Stimulated activated CD4-positive, alpha-beta T cell treated with anti-CD3 and anti-CD28 coated beads, Interleukin-12 subunit alpha, Interleukin-12 subunit beta, amount 100 ng/mL, for 24 hours (primary cell): ENCODE measurements at regions not wholly inside any gene's neighbourhood (a gene's known extent, or its start where the extent isn't known, plus 50 kb on each side); places are given as distances from the start of the nearest gene placed in this dataset.

Source experiments
- DNase-seq, 2 experiments: peaks; one replicate each; pipeline ENCODE4 v3.0.0-alpha.2; 2020; ENCODE audit warnings: low read depth in 2 of 2

- DNase-seq: no peak
Observed at GRCh38 chr13:80463673-80464352, 122.9 kb upstream of the SPRY2 start.

- no peak for DNase-seq
Observed at GRCh38 chr13:80462567-80462966, 121.6 kb upstream of the SPRY2 start.

- DNase-seq: no peak
Observed at GRCh38 chr13:80462037-80462436, 121.1 kb upstream of the SPRY2 start.

GRCh38 chr13:80458543-80458942 is 117.6 kb upstream of the SPRY2 start:
- no peak for DNase-seq

- DNase-seq: no peak
Observed at GRCh38 chr13:80454245-80454644, 113.3 kb upstream of the SPRY2 start.

GRCh38 chr13:80452279-80452678 is 111.4 kb upstream of the SPRY2 start:
- no peak for DNase-seq

- no peak for DNase-seq
Observed at GRCh38 chr13:80451641-80452040, 110.7 kb upstream of the SPRY2 start.

- no peak for DNase-seq
Observed at GRCh38 chr13:80450386-80450785, 109.5 kb upstream of the SPRY2 start.

GRCh38 chr13:80448725-80449124 is 107.8 kb upstream of the SPRY2 start:
- no peak for DNase-seq

- DNase-seq: no peak
Observed at GRCh38 chr13:80447747-80448146, 106.8 kb upstream of the SPRY2 start.

GRCh38 chr13:80444240-80445015 is 103.5 kb upstream of the SPRY2 start:
- no peak for DNase-seq

GRCh38 chr13:80442609-80443008 is 101.7 kb upstream of the SPRY2 start:
- DNase-seq: no peak

GRCh38 chr13:80441968-80442367 is 101.0 kb upstream of the SPRY2 start:
- no peak for DNase-seq

GRCh38 chr13:80438521-80438920 is 97.6 kb upstream of the SPRY2 start:
- DNase-seq: no peak

- no peak for DNase-seq
Observed at GRCh38 chr13:80437231-80437630, 96.3 kb upstream of the SPRY2 start.

GRCh38 chr13:80436571-80437169 is 95.7 kb upstream of the SPRY2 start:
- no peak for DNase-seq

- no peak for DNase-seq
Observed at GRCh38 chr13:80430561-80430960, 89.6 kb upstream of the SPRY2 start.

GRCh38 chr13:80428349-80429096 is 87.6 kb upstream of the SPRY2 start:
- DNase-seq: no peak

GRCh38 chr13:80419416-80419815 is 78.5 kb upstream of the SPRY2 start:
- no peak for DNase-seq

- DNase-seq: no peak
Observed at GRCh38 chr13:80413611-80414010, 72.7 kb upstream of the SPRY2 start.

GRCh38 chr13:80408270-80408669 is 67.3 kb upstream of the SPRY2 start:
- DNase-seq: no peak

- no peak for DNase-seq
Observed at GRCh38 chr13:80400865-80401426, 60.0 kb upstream of the SPRY2 start.
